ENCODE measurements at regions not wholly inside any gene's neighbourhood (a gene's known extent, or its start where the extent isn't known, plus 50 kb on each side); places are given as distances from the start of the nearest gene placed in this dataset.

DNA sequence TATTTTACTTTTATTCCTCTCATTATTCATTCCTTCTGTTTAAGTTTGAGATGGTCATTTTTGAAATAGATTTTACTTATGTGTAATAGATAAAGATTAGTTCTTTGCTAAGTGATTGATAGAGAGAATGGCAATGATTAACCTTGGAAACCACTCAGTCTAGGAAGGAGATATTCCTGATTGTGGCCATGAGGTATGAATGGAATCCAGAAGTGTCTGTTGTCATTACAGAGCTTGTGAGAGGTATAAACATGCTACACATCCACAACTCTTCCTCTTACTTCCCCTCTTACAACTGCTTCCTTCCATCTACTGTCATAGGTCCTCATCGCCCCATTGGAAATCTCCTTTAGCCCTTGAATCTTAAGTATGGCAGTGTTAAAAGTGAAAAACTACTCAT is 988.8 kb upstream of the B3GALT2 start:
- no peak for DNase-seq

DNA sequence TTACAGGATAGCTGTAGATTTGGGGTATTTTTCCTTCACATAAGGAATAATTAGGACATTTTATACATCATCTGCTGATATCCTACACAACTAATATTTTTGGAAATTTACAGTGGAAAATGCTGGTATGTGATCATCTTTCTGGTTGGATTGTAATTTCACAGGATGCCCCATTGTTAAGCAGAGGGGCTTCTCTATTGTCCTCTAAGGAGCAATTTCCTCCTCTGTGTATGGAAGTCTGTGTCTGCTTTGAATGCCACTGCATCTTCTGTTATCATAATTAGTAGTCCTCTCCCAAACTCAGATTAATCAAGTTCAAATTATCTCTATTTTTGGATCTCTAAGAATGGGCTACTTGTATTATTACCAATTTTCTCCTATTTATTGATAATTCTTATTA is 988.1 kb upstream of the B3GALT2 start:
- no peak for DNase-seq

DNA sequence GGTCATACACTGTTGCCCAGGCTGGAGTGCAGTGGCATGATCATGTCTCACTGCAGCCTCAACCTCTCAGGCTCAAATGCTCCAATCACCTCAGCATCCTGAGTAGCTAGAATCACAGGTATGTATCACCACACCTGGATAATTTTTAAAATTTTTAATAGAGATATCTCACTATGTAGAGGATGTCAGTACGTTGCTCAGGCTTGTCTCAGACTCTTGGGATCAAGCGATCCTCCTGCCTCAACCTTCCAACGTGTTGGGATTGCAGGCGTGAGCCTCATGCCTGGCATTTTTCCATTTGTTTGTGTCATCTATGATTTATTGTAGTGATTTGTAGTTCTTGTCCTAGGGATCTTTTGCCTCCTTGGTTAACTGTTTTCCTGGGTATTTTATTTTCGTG is 985.2 kb upstream of the B3GALT2 start:
- no peak for DNase-seq

DNA sequence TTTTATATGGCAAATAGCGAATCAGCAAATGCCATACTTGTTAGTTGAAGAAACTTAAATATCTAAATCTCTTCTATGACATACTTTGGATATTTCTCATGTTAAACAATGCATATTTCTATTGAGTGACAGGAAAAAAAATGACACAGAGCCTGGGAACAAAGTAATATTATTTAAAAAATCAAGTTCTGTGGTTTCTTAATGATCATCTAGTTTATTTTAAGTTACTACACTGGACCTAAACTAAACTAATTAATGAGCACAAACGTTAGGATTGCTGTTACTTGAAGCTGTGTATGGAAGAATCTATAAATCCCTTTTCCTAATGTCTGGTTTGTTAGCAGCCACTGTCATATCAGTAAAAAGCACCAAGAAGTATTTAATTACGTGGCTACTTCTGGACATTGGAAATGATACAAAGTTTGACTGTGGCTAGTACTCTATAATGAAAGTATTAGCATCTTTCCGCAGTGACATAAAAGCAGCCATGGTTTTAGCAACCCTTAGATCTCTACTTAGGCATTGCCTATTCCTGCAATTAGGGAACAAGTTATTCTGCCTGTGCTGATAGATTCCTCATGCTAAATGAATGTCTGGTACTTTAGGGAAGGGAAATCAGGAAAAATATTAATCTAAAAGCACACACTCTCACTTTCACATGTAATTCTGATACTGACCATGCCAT is 981.7 kb upstream of the B3GALT2 start:
- no peak for DNase-seq

DNA sequence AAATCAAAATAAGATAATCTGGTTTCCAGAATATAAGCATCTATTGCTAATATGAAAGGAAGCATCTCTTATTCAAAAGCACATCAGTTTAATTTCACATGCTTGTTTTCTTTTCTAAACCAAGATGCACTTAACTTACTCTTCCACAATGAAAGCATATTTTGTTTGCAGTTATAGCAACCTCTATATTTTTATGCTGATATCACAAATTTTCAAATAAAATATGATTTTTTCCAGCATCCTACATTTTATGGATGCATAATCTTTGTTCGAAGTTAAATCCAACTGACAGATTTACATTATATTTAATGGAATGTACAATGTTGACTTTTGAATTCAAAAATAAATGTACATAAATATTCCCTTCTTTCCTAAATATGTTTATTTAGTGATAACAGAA is 978.3 kb upstream of the B3GALT2 start:
- no peak for DNase-seq

DNA sequence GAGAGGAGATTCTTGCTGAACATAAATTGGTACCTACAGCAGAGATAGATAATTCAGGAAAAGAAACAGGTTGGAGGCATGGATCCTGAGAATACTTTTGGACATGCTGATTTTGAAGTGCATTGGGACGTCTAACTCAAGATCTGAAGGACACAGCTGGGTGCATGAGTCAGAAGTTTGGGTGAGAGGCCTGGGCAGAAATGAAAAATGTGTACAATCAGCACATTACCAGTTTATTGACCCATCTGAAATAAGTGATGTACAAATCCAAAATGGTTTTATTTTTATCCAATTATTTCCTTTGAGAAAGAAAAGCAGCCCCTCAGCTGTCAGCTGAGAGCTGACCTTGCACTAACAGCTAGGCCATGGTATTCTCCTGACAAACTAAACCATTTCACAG is 975.2 kb upstream of the B3GALT2 start:
- no peak for DNase-seq

DNA sequence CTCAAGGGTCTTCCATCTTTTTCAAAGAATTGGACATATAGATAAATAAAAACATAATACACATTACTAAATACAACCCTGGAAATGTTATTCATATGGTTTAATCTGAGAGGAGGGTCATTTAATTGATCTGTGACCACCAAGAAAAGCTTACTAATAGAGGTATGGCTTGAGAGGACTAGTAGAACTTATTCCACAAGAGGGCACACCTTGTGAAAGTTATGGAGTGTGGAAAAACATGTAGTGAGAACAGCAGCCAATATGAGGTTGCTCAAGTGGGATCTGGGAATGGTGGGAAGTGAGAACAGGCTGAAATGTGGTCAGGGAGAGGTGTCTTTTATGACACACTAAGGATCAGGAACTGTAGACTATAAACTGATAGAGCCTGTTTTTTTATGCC is 973.5 kb upstream of the B3GALT2 start:
- peak; percentile 14 for DNase-seq

DNA sequence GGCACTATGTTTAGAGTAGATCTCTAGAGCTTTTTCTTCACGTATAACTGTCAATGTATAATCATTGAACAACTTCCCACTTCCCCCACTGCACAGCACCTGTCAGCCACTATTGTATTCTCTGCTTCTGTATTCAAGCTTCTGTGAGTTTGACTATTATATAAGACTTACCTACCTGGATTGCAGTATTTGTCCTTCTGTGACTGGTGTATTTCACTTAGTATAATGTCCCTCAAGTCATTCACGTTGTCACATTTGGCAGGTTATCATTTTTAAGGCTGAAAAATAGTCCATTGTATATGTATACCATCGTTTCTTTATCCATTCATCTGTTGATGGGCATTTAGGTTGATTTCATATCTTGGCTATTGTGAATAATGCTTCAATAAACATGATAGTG is 969.5 kb upstream of the B3GALT2 start:
- no peak for DNase-seq

DNA sequence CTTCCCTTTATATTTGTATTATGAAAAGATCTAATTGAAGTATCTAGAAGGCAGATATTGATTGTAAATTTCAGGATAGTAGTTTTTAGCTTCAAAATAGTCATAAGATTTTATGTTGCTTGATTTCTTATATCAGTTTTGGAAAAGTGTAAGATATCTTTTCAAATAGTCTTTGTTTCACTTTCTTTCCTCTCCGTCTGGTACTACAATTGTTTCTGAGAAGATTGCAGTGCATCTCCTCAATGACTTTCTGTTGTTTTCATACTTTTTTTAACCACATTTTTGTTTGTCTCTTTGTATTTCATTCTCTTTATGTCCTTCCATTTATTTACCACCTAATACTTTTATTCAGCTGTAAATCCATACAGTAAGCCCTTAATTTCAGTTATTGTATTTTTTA is 964.6 kb upstream of the B3GALT2 start:
- DNase-seq, result no peak

DNA sequence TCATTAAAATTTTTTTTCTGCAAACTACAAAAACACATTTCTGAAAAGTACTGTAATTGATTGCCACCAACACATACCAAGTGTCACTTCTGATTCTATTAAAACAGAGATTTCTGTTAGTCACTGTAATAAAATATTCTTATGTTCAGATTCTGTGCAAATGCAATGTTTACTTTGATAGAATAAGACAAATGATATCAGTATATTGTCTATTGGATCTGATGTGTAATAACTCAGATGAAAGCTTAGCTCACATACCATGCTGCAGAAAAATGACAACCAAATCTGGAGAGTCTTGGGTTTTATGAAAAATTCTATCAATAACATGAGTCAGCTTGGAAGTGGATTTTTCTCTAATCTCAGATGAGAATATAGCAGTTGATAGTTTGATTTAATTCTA is 963.8 kb upstream of the B3GALT2 start:
- DNase-seq, result no peak

DNA sequence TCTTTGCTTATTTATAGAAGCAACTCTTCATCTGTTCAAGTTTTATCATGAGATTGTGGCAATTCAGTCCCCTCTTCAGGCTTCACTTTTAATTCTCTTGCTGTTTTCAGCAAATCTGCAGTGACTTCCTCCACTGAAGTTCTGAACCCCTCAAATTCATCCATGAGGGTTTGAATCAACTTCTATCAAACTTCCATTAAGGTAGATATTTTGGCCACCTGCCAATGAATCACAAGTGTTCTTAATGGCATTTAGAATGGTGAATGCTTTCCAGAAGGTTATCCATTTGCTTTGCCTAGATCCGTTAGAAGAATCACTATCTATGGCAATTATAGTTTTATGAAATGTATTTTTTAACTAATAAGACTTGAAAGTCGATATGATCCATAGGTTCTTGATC is 946.7 kb upstream of the B3GALT2 start:
- DNase-seq, result no peak

DNA sequence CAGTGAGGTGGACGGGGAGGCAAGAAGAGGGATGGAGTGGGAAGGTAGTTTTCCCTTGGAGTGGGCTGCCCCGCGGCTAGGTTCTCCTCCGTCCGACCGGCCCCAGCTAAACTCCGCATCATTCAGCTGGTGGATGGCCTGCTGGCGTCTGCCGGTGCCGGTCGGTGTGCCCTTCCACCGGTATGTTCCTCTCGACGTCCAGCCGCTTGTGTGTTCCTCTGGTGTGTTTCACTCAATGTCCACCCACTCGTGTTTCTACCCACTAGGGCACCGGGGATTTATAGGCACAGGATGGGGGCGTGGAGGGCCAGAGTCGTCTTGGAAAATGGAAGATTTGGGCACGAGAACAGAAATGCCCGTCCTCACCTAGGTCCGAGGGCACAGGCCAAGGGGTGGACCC is 931.7 kb upstream of the B3GALT2 start:
- no peak for DNase-seq

DNA sequence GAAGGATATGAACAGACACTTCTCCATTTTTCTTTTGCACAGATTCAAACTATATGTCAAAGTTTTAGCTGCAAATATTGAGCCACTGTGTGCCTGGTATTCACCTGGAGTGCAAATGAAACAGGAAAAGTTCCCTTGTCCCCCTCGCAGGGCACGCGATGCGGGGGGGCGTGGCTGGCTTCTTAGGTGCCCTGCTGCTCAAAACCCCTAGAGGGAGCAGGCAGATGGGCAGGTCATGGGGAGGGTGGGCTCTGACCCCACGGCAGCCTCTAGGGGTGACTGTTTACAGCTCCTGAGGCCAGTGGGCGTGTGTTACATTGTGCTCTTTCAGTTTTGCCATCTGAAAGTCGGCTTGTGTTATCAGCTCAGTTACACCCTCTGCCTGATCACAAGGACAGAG is 931.2 kb upstream of the B3GALT2 start:
- peak; percentile 7 for DNase-seq

DNA sequence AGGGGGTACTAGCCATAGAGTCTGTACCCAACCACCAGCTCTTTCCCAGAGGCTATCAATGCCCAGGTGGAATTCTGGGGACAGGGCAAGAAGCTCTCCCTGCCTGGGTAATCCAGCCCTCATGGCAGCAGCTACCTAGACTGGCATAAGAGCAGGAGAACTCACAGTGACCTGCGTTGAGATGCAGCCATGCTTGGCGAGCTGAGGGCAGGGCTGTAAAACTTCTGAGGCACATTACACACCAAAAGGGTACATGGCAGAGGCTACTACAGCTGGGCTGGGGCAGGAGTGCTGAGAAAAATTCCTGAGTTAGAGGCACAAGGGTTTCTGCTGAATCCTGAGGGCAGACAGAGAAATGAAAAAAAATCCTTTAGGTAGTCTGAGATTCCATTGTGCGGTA is 927.9 kb upstream of the B3GALT2 start:
- no peak for DNase-seq

DNA sequence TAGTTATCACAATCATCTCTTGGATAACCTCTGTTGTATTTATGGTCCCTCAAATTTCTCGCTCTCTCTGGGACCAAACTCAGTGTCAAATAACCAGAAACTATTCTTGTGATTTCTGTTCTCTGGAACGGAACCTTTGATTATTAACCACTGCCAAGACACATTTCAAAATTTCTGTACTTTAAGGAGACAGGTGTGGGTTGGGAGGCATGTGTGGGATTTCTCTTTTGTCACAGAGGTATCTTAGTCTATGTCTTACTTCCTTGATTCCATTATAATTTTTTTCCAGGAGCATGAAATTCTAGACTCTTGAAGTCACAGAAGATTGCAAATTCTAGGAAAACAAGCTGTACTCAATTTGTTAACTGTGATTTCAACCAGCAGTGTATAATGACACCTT is 919.0 kb upstream of the B3GALT2 start:
- DNase-seq, result no peak

DNA sequence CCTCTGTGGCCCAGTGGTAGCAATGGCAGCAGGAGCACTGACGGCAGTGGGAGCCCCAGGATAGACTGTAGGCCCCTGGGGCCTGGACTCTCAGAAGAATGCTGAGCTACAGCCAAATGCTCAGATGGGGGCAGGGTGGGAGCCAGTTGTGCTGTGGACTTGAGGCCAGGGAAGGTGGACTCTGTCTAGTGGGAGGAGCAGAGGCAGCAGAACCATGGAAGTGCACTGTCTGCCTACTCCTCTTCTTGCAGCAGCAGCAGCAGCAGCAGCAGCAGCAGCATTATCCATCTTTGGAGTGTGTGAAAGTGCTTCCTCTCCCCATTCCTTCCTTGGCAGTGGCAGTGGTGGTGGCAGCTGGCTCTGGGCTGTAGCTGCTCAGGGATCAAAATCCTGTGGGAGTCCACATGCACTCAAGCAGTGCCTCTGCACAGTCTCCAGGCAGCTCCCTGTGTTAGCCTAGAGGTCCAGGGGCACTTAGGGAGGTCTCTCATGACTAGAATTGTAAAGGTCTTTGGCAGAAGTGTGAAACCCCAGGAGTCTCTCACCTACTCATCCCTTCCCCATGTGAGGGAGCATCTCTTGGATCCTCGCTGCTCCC is 917.9 kb upstream of the B3GALT2 start:
- DNase-seq, result no peak

DNA sequence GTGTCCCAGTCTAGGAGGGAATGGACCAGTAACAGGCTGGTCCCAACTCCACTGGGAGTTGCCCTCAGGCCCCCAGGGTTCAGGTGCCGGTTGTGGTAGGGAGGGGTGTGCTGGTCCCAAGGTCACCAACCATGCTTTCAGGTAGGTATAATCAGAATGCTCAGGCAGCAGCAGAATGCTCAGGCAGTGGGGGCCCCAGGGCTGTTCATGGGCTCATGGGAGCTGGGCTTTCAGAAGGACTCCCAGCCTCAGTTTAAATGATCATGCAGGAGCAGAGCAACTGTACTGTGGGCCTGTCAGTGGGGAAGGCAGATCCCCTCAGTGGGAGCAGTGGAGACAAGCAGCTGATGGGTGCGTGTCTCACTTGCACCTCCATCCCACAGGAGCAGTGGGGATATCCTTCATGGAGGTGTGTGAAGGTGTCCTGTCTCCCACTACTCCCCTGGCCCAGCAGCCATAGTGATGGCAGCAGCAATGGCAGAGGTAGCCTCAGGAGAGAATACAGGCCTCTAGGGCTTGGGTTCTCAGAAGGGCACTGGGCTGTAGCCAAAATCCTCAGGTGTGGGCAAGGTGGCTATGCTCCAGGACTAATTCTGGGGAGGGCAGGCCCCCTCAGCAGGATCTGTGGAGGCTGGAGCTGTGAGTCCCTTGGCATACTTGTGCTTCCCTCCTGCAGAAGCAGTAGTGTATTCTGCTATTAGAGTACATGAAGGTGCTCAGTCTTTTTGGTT is 917.3 kb upstream of the B3GALT2 start:
- DNase-seq, result no peak

DNA sequence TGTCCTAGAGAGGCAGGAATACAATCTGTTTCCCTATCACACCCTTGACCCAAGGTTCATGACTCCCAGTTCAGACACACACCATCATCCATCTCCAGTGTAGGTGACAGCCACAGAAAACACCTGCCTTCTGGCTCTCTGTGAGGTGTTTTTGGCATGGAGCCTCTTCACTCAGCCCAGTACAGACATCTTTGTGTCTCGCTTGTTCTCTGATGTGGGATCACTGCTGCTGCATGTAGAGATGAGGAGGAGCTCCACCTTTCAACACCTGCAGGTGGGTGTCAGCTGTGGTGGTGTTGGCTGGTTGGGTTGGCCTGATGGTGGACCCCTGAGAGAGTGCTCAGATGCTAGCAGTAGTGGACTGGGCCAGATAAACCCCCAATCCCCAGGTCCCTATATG is 916.7 kb upstream of the B3GALT2 start:
- DNase-seq, result no peak

DNA sequence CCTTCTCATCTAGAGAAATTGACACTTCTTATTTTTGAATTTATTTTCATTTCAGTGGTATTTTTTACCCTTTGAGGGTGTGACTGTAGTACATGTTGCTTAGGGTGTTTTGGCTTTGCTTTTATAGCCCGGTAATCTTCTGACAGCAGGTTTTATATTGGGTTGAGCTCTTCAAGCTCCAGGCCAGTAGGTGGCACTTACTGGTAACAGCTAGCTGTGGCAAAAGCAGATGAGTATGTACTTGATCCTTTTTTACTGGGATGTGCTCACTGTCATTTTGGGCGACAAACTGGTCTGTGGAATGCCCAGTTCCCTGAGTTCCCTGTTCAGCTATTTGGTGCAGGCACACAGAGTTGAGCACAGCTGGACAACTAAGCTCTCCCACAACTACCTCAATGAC is 916.2 kb upstream of the B3GALT2 start:
- DNase-seq, result peak; percentile 7

DNA sequence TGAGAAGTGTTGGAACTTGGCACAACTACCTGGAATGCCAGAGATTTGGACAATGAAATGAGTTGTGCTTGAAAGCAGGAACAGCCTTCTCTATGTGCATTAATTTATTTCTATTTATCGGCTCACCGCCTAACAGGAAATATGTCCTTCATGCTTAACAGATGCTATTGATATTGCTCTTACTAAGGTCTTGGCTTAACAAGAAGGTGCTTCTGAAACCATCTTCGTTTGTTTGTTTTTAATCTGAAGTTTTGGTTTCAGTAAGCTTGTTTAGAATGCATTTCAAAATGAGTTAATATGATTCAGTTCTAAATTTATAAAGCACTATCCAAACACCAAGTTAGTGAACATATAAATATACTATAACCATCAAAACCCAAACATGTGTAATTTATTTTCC is 898.3 kb upstream of the B3GALT2 start:
- DNase-seq, result no peak

DNA sequence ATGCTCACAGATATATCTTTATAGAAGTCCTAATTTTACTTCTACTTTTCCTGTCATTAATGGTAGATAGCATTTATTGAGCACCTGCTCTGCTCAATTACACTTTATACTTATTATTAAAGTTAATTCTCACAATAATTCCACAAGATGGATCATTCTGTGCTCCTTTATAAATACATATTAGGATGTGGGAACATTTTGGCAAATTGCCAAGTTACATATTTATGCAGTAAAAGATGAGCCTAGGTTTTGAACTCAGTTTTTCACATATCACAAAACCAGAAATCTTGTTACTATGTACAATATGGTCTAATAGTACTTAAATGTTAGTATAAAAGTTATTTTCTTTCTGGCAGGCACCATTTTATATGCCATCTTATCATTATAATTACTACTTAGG is 895.0 kb upstream of the B3GALT2 start:
- DNase-seq, result peak; percentile 30

DNA sequence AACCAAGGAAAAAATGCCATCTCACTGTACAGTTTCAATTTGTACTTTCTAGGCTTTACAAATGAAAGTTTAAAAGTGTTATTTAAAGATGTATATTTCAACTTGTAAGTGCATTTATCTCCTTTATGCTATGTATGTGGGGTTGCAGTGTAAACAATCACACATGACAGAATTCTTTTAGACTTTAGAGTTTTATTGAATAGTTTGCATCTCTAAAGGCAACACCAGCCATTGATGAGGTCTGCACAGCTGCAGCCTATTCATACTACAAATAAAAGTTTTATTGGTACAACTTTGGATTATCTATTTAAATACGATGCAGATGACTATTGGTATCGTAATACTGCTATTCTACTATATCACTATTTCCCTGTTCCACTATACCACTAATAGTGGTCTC is 894.4 kb upstream of the B3GALT2 start:
- DNase-seq, result no peak

DNA sequence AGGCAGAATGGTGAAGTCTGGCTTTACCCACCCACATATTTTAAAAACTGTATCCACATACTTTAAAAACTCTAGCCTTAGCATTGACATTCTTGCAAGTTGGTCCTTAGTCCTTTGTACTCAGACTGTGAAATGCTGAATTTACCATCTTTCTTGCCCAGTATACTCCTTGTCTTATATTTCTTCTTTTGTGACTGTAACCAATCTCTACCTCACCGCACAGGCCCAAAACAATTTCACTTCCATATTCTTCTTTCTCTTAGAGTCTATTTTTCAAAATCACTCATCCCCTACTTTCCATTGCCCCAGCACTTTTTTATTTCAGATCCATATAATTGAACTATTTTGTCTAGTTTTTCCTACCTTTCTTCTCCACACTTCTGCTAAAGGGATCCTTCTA is 892.4 kb upstream of the B3GALT2 start:
- no peak for DNase-seq

DNA sequence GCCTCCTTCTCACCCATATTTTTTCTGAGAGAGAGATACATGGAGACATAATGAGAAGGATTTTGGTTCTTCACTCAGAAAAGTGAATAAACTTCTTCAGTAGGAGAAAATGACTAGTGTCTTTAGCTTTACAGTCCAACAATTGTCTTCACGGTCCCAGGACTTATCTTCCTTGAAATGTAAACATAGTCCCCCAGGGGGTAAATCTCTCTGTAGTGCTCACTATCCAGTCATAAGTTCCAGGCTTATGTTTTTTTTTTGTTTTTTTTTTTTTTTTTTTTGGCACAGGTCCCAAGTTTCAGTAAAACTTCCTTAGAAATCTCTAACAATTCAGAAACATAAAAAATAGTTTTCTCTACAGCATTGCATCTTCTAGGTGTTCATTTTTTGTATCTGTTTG is 890.2 kb upstream of the B3GALT2 start:
- DNase-seq, result no peak

DNA sequence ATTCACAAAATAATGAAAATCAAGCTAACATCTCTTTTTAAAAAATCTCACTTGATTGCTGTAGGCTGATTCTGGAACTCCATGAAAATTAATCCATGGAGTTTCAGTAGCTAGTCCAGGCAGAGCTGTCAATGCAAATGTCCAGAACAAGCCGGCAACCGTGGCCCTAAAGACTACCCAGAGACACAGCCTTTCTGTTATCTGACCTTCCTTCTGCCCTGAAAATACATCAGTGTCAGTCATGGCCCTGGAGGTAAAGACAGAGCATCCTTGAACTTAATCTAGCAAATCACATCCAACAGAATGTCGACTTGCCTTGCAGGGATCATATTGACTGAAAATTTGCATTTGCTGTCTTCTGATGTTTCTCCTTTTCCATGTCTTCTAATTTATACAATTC is 887.4 kb upstream of the B3GALT2 start:
- DNase-seq, result no peak

Measured in hematopoietic multipotent progenitor cell treated with erythropoietin and hydrocortisone succinate and interleukin-3 and kit ligand, for 6 days (in vitro differentiated cells).